KMS-11 (cell line): ENCODE measurements at regions not wholly inside any gene's neighbourhood (a gene's known extent, or its start where the extent isn't known, plus 50 kb on each side); places are given as distances from the start of the nearest gene placed in this dataset.

Experiments
- H2AFZ ChIP-seq: fragments of 200-600 bp; sonication (generic); 2 replicates; pipeline ENCODE4 v1.6.1; 2016; ENCODE audit warnings: antibody characterized with exemption, mixed run types, low read depth
- H3K27ac ChIP-seq: fragments of 200-600 bp; sonication (generic); 2 replicates; pipeline ENCODE4 v1.6.1; 2016; ENCODE audit warnings: mild to moderate bottlenecking, mixed run types
- H3K27me3 ChIP-seq: fragments of 200-600 bp; sonication (generic); 2 replicates; pipeline ENCODE4 v1.6.1; 2017; ENCODE audit warnings: mild to moderate bottlenecking, low read depth, mixed run types, moderate library complexity; ENCODE audit not compliant: insufficient read depth
- H3K36me3 ChIP-seq: fragments of 200-600 bp; sonication (generic); 2 replicates; pipeline ENCODE4 v1.6.1; 2017; ENCODE audit warnings: mild to moderate bottlenecking, mixed run types; ENCODE audit not compliant: insufficient read depth
- H3K4me1 ChIP-seq: fragments of 200-600 bp; sonication (generic); 2 replicates; pipeline ENCODE4 v1.6.1; 2016; ENCODE audit warnings: mild to moderate bottlenecking, low read depth, mixed run types; ENCODE audit not compliant: poor library complexity, severe bottlenecking
- H3K4me2 ChIP-seq: fragments of 200-600 bp; sonication (generic); 2 replicates; pipeline ENCODE4 v1.7.0; 2016; ENCODE audit warnings: mild to moderate bottlenecking, mixed run types
- H3K4me3 ChIP-seq: fragments of 200-600 bp; sonication (generic); IDR thresholded peaks from 2 replicates; pipeline ENCODE4 v1.6.1; 2017; ENCODE audit warnings: low read depth, low read length, mixed read lengths; ENCODE audit not compliant: insufficient read depth
- H3K79me2 ChIP-seq: fragments of 200-600 bp; sonication (generic); 2 replicates; pipeline ENCODE4 v1.6.1; 2016; ENCODE audit warnings: low read depth, mixed run types; ENCODE audit not compliant: insufficient read depth
- H3K9ac ChIP-seq: fragments of 200-600 bp; sonication (generic); 2 replicates; pipeline ENCODE4 v1.6.1; 2016; ENCODE audit warnings: mild to moderate bottlenecking, mixed run types
- H4K20me1 ChIP-seq: fragments of 200-600 bp; sonication (generic); 2 replicates; pipeline ENCODE4 v1.6.1; 2016; ENCODE audit warnings: mild to moderate bottlenecking, mixed run types; ENCODE audit not compliant: insufficient read depth
- TF ChIP-seq, protein P1 (sequence below): fragments of 200-600 bp; sonication (generic); conservative IDR thresholded peaks from 2 replicates; pipeline ENCODE4 v1.6.1; 2017; ENCODE audit warnings: low read depth, mild to moderate bottlenecking, antibody characterized with exemption, low read length, moderate library complexity, mixed read lengths

- H3K79me2 ChIP-seq: no peaks in the 10 kb centered on the region
- no peaks in the 10 kb centered on the region for H4K20me1 ChIP-seq
- TF ChIP-seq, protein P1, sequence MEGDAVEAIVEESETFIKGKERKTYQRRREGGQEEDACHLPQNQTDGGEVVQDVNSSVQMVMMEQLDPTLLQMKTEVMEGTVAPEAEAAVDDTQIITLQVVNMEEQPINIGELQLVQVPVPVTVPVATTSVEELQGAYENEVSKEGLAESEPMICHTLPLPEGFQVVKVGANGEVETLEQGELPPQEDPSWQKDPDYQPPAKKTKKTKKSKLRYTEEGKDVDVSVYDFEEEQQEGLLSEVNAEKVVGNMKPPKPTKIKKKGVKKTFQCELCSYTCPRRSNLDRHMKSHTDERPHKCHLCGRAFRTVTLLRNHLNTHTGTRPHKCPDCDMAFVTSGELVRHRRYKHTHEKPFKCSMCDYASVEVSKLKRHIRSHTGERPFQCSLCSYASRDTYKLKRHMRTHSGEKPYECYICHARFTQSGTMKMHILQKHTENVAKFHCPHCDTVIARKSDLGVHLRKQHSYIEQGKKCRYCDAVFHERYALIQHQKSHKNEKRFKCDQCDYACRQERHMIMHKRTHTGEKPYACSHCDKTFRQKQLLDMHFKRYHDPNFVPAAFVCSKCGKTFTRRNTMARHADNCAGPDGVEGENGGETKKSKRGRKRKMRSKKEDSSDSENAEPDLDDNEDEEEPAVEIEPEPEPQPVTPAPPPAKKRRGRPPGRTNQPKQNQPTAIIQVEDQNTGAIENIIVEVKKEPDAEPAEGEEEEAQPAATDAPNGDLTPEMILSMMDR: no peak
- H3K36me3 ChIP-seq: no peaks in the 10 kb centered on the region
- H2AFZ ChIP-seq: no peak overlapping the region
- no peak overlapping the region for H3K27ac ChIP-seq
- H3K27me3 ChIP-seq: no peaks in the 10 kb centered on the region
- no peaks in the 10 kb centered on the region for H3K4me1 ChIP-seq
- H3K4me2 ChIP-seq: no peak overlapping the region
- H3K4me3 ChIP-seq: no peak overlapping the region
- H3K9ac ChIP-seq: no peak overlapping the region
Observed at GRCh38 chr10:4059471-4060138, 274.6 kb upstream of the KLF6 start.

GRCh38 chr10:4058514-4059029 lies 273.6 kb upstream of the KLF6 start:
- H3K4me2 ChIP-seq: no peak overlapping the region
- no peak overlapping the region for H3K9ac ChIP-seq
- TF ChIP-seq, protein P1: no peak
- H3K36me3 ChIP-seq: no peaks in the 10 kb centered on the region
- no peaks in the 10 kb centered on the region for H4K20me1 ChIP-seq
- H3K4me1 ChIP-seq: no peaks in the 10 kb centered on the region
- no peak overlapping the region for H2AFZ ChIP-seq
- H3K27ac ChIP-seq: no peak overlapping the region
- H3K4me3 ChIP-seq: no peak overlapping the region
- no peaks in the 10 kb centered on the region for H3K79me2 ChIP-seq
- H3K27me3 ChIP-seq: no peaks in the 10 kb centered on the region

DNA sequence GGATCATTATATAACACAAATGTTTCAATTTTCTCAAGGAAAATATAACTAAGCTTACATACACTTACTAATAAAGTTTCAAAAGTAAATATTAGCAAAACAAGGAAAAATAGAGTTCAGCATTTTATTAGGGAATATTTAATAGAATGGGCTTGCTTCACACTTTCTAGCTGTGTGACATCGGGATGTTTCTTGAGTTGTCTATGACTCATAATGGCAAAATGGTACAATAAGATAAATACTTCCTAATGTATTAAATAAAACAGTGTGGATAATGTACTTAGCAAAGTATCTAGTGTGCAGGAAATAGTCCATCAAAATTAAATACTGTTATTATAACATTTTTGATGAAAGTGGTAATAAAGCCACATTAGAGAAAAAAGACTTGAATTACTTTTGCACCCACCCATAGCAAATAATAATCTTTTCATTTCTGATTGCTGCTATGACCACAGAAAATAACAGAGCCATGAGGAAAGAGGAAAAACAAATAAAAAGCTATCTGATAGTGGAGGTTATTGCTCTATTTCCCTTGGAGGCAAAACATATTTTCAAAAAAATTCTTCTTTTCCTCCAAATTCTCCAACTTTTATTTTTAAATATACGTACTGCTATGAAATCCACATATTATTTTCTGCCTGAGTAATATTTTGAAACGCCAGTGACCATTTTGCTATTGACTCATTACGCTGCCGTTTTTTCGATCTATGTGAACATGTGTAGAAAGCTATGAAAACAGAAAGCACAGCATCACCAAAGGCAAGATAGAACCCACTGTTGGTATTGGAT lies 272.9 kb upstream of the KLF6 start:
- Histone ChIP-seq H3K27me3 (no peaks in the 10 kb centered on the region), H4K20me1 (no peaks in the 10 kb centered on the region), H3K36me3 (no peaks in the 10 kb centered on the region), H3K4me2 (no peak overlapping the region), H3K9ac (no peak overlapping the region), H2AFZ (no peak overlapping the region), H3K79me2 (no peaks in the 10 kb centered on the region), H3K4me3 (no peak overlapping the region), H3K27ac (no peak overlapping the region), H3K4me1 (no peaks in the 10 kb centered on the region)
- TF ChIP-seq, protein P1: no peak

DNA sequence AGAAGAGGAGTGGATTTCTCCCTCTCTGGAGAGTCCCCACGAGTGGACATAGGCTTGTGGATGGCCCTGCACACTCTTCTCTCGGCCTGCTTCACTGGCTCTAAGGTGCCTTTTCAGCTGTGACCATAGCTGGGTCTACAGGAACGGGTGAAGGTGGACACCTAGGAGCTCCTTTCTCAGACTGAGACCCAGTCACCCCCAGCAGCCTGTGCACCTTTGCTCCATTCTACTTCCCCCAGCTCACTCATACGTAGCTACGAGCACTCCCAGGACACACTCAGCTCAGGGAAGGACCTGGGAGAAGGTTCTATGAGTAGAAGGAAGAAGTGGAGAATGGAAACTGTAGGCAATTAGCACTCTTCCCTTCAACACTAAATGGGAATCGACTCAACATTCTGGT lies 272.0 kb upstream of the KLF6 start:
- Histone ChIP-seq H3K27me3 (no peaks in the 10 kb centered on the region), H3K79me2 (no peaks in the 10 kb centered on the region), H3K4me2 (no peak overlapping the region), H3K4me1 (no peaks in the 10 kb centered on the region), H3K9ac (no peak overlapping the region), H3K36me3 (no peaks in the 10 kb centered on the region), H2AFZ (no peak overlapping the region), H3K4me3 (no peak overlapping the region), H4K20me1 (no peaks in the 10 kb centered on the region), H3K27ac (no peak overlapping the region)
- TF ChIP-seq, protein P1: no peak
